Adrenal gland (tissue), 9 donors: ENCODE measurements at regions not wholly inside any gene's neighbourhood (a gene's known extent, or its start where the extent isn't known, plus 50 kb on each side); places are given as distances from the start of the nearest gene placed in this dataset.

Experiments used
- DNase-seq, 7 donors: peaks; one replicate each; pipeline ENCODE4 v3.0.0-alpha.2; 2019 to 2020
- H3K27ac ChIP-seq, 5 donors: fragments of 200-600 bp; sonication (generic) in 4 of 5; 1 replicate in 3 of 5; 2 replicates in 2 of 5; pipeline versions ENCODE4 v1.5.1 to v1.8.0; 2016 to 2020; ENCODE audit warnings: mild to moderate bottlenecking in 1 of 5
- H3K27me3 ChIP-seq: fragments of 200-600 bp; 2 replicates; pipeline ENCODE4 v1.8.0; 2021
- H3K36me3 ChIP-seq, 2 donors: fragments of 200-600 bp; replicated peaks in 1 of 2; 1 replicate in 1 of 2; 2 replicates in 1 of 2; pipeline versions ENCODE4 v1.5.1 to v1.8.0; 2018 to 2022
- H3K4me1 ChIP-seq, 2 donors: fragments of 200-600 bp; replicated peaks in 1 of 2; 1 replicate in 1 of 2; 2 replicates in 1 of 2; pipeline versions ENCODE4 v1.5.1 to v1.8.0; 2018 to 2021
- H3K4me3 ChIP-seq, 4 donors: fragments of 200-600 bp; sonication (generic) in 3 of 4; one replicate each; pipeline ENCODE4 v1.5.1; 2016 to 2018
- H3K9me3 ChIP-seq, 3 donors: fragments of 200-600 bp; sonication (generic) in 1 of 3; replicated peaks in 1 of 3; 1 replicate in 2 of 3; 2 replicates in 1 of 3; pipeline versions ENCODE4 v1.5.1 to v1.8.0; 2016 to 2021
- POLR2A ChIP-seq, 2 donors: fragments of 450-650 bp; IDR thresholded peaks; one replicate each; pipeline ENCODE4 v1.6.1; 2017; ENCODE audit warnings: antibody characterized with exemption in 2 of 2, mild to moderate bottlenecking in 2 of 2, moderate library complexity in 1 of 2
- WGBS, 4 donors: extraction: QIAGEN DNeasy Blood & Tissue Kit in 2 of 4; methylation state at CpG; one replicate each; pipeline versions ENCODE4 v1.1.5 to v1.1.7; 2013 to 2017; 5-methylcytosine and 5-hydroxymethylcytosine counted together
- intact Hi-C, 2 donors: fragments of 100-400 bp; cut with DNase I; formaldehyde crosslinking; loops; one replicate each; pipeline versions ENCODE4 v1.14.1 to v1.15.0; 2022 to 2023
- TF ChIP-seq, protein P1 (sequence below), 6 experiments: fragments of 450-650 bp in 4 of 6; fragments of 200-600 bp in 2 of 6; sonication (generic) in 1 of 6; IDR thresholded peaks; 1 replicate in 5 of 6; 2 replicates in 1 of 6; pipeline versions ENCODE4 v1.5.1 to v1.8.0; 2016 to 2021; ENCODE audit warnings: antibody characterized with exemption in 6 of 6, mild to moderate bottlenecking in 2 of 6, moderate library complexity in 1 of 6
- donor health status: healthy with polysubstance abuse.
- donor health status: Bipolar disorder and iron deficiency.
- donor health status: DM: yes; HTN: yes; CAD: no.
- donor health status: DM: no; HTN: no; CAD: no.
- donor health status: DM: no; HTN: no; CAD: no.

GRCh38 chr16:51559901-51560300 is 408.8 kb upstream of the SALL1 start:
- 66 to 89% (median 75%) methylated on average over 3 of the region's 3 CpGs for WGBS, 4 donors
- Histone ChIP-seq H3K27me3 (no peaks in the 10 kb centered on the region), H3K9me3 (no peaks in the 10 kb centered on the region), H3K4me3 (no peak overlapping the region), H3K4me1 (no peaks in the 10 kb centered on the region), H3K27ac (no peak overlapping the region), H3K36me3 (no peaks in the 10 kb centered on the region)
- TF ChIP-seq, protein P1, sequence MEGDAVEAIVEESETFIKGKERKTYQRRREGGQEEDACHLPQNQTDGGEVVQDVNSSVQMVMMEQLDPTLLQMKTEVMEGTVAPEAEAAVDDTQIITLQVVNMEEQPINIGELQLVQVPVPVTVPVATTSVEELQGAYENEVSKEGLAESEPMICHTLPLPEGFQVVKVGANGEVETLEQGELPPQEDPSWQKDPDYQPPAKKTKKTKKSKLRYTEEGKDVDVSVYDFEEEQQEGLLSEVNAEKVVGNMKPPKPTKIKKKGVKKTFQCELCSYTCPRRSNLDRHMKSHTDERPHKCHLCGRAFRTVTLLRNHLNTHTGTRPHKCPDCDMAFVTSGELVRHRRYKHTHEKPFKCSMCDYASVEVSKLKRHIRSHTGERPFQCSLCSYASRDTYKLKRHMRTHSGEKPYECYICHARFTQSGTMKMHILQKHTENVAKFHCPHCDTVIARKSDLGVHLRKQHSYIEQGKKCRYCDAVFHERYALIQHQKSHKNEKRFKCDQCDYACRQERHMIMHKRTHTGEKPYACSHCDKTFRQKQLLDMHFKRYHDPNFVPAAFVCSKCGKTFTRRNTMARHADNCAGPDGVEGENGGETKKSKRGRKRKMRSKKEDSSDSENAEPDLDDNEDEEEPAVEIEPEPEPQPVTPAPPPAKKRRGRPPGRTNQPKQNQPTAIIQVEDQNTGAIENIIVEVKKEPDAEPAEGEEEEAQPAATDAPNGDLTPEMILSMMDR (IDR thresholded peaks at IDR 0.05), result no peak
- TF ChIP-seq POLR2A (IDR thresholded peaks at IDR 0.05), result no peak
- intact Hi-C loops, result no loop called here
- DNase-seq, result no peak

DNA sequence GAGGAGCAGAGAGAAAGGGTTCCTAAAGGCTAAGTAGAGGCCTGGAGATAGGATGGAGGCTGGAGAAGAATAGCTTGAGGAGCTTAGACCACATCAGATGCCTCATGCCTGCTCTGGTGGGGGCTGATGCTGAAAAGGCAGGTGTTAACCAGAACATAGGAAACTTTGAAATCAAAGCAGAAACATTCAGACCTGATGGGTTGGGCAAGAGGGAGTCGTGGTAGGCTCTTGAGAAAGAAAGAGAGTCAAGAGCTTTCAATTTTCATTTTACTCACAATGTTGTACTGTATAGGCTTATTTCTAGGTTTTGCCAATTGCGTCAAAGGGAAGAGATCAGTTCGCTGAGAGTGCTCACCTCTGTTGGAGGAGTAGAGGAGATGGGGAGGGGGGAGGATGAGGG is 406.6 kb upstream of the SALL1 start:
- 74 to 85% (median 81%) methylated on average over 3 of the region's 3 CpGs for WGBS, 4 donors
- TF ChIP-seq POLR2A (IDR thresholded peaks at IDR 0.05), result no peak
- TF ChIP-seq, protein P1 (IDR thresholded peaks at IDR 0.05), result no peak
- H3K4me1 ChIP-seq, result no peaks in the 10 kb centered on the region

DNA sequence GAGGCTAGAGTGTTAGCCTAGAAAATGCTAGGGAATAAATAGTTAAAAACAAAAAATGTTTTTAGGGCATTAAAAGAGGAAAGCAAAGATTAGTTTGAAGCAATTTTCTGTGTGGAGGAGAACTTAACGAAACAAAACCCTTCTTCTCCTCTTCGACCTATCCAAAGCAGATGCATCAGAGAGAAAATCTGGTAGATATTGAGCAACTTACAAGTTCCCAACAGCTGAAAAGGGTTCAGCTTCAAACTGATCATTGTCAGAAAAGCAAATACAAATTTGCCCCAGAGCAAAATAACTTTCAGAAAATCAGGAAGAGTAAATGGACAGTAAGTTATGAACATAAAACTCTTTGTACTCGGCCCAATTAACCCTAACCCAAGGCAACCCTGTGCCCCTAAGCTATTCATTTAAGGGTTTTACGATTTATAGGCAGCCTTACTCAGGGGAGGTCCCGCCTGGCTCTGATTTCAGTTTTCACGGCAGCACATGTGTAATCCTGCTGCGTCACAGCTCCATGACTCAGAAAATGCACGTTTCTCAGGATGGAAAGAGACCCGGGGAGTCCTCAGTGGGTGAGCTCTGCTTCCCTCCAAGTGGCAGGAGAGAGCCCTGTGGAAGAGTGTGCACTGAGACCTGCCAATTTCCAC is 405.7 kb upstream of the SALL1 start:
- TF ChIP-seq, protein P1 (IDR thresholded peaks at IDR 0.05), result no peak
- no peak for TF ChIP-seq POLR2A (IDR thresholded peaks at IDR 0.05)
- no peaks in the 10 kb centered on the region for H3K4me1 ChIP-seq
- DNase-seq, result peak in 1 of 7 donors; percentile 9
- H3K27me3 ChIP-seq, result no peaks in the 10 kb centered on the region
- no peak overlapping the region for H3K27ac ChIP-seq
- H3K4me3 ChIP-seq, result no peak overlapping the region
- WGBS, 4 donors, result 22 to 42% (median 24%) methylated on average over 5 to 9 of the region's 9 CpGs
- H3K9me3 ChIP-seq, result no peaks in the 10 kb centered on the region
- no peaks in the 10 kb centered on the region for H3K36me3 ChIP-seq
- intact Hi-C loops, result no loop called here

More for the DNA sequence above, 406.6 kb upstream of the SALL1 start:
- no peak for DNase-seq
- Histone ChIP-seq H3K9me3 (no peaks in the 10 kb centered on the region), H3K27me3 (no peaks in the 10 kb centered on the region), H3K27ac (no peak overlapping the region), H3K4me3 (no peak overlapping the region), H3K36me3 (no peaks in the 10 kb centered on the region)
- intact Hi-C loops, result no loop called here

- no peaks in the 10 kb centered on the region for H3K4me1 ChIP-seq
- H3K27me3 ChIP-seq, result no peaks in the 10 kb centered on the region
- WGBS, 4 donors, result 73 to 81% (median 78%) methylated on average over 7 of the region's 7 CpGs
- intact Hi-C loops, result no loop called here
- H3K36me3 ChIP-seq, result no peaks in the 10 kb centered on the region
- TF ChIP-seq POLR2A (IDR thresholded peaks at IDR 0.05), result no peak
- TF ChIP-seq, protein P1 (IDR thresholded peaks at IDR 0.05), result no peak
- DNase-seq, result no peak
- H3K27ac ChIP-seq, result no peak overlapping the region
- no peak overlapping the region for H3K4me3 ChIP-seq
- H3K9me3 ChIP-seq, result no peaks in the 10 kb centered on the region
Measured at GRCh38 chr16:51553910-51554309, 402.8 kb upstream of the SALL1 start.
